ENCODE measurements at regions not wholly inside any gene's neighbourhood (a gene's known extent, or its start where the extent isn't known, plus 50 kb on each side); places are given as distances from the start of the nearest gene placed in this dataset.

- Mint-ChIP-seq H3K27me3 (ENCODE audit: low read depth) (peaks cover 46% of the 10 kb centered on the region), H3K4me1 (peaks cover 9 to 13% of the 10 kb centered on the region in 2 experiments; a peak in 3 of 4 replicates), H3K9me3 (peaks cover 14 to 17% of the 10 kb centered on the region in 2 experiments), H3K36me3 (ENCODE audit: insufficient read depth in 1 of 3, low read depth in 3 of 3) (peaks cover 0 to 4% (median 0%) of the 10 kb centered on the region in 3 experiments; a peak in 1 of 7 replicates), H3K27ac (no peak overlapping the region), H3K4me3 (no peak overlapping the region)
- H4K91ac ChIP-seq (ENCODE audit: insufficient read length, low read depth, low read length), result no peak overlapping the region
- H3K27me3 ChIP-seq (ENCODE audit: insufficient read depth, low read length), result no peaks in the 10 kb centered on the region
- no CpG with 5 or more reads among the region's 2 CpGs for WGBS (ENCODE audit: extremely low coverage, insufficient read length, low lambda C conversion rate)
- no peak overlapping the region for H2AFZ ChIP-seq (ENCODE audit: low read length)
- H3K4ac ChIP-seq (ENCODE audit: low read depth, low read length), result no peak overlapping the region
- H4K8ac ChIP-seq (replicated peaks; ENCODE audit: insufficient read length, low read depth, low read length), result no peak overlapping the region
- H3K9me3 ChIP-seq (ENCODE audit: control insufficient read depth, low read depth, low read length), result no peaks in the 10 kb centered on the region
- H3K79me2 ChIP-seq (ENCODE audit: insufficient read depth, low read length), result no peaks in the 10 kb centered on the region
- no peak overlapping the region for H3K27ac ChIP-seq (ENCODE audit: insufficient read length, low read depth, low read length)
- H2BK12ac ChIP-seq (ENCODE audit: insufficient read length, low read depth, low read length), result no peak overlapping the region
- H3K14ac ChIP-seq (ENCODE audit: insufficient read depth, low read length), result no peak overlapping the region
- H2BK120ac ChIP-seq (ENCODE audit: low read depth, low read length, poor library complexity, severe bottlenecking), result no peak overlapping the region
- H2BK5ac ChIP-seq (ENCODE audit: insufficient read length, low read length), result no peak overlapping the region
- no peak overlapping the region for H3K18ac ChIP-seq (ENCODE audit: insufficient read length, low read depth, low read length)
- TF ChIP-seq CTCF (conservative IDR thresholded peaks at IDR 0.05), result no peak
- H4K20me1 ChIP-seq (ENCODE audit: control insufficient read depth, insufficient read depth, insufficient read length), result no peaks in the 10 kb centered on the region
- H3K56ac ChIP-seq (ENCODE audit: insufficient read length, low read depth, low read length), result no peak overlapping the region
- H3K4me2 ChIP-seq (ENCODE audit: insufficient read depth, insufficient read length, low read length), result no peak overlapping the region
- no peak for DNase-seq
- no peak overlapping the region for H2AK5ac ChIP-seq (ENCODE audit: insufficient read length, low read length)
- H3K79me1 ChIP-seq (ENCODE audit: insufficient read depth, low read depth, low read length, poor library complexity, severe bottlenecking), result no peaks in the 10 kb centered on the region
- no peak overlapping the region for H4K5ac ChIP-seq (ENCODE audit: insufficient read length, low read depth, low read length)
- H2BK15ac ChIP-seq (ENCODE audit: low read depth, low read length), result no peak overlapping the region
- no peak overlapping the region for H2BK20ac ChIP-seq (ENCODE audit: low read depth, low read length, poor library complexity, severe bottlenecking)
- H3T11ph ChIP-seq (ENCODE audit: low read length), result no peak overlapping the region
- H3K23me2 ChIP-seq (ENCODE audit: insufficient read length, low read depth, low read length, poor library complexity, severe bottlenecking), result no peaks in the 10 kb centered on the region
- no peaks in the 10 kb centered on the region for H3K4me1 ChIP-seq (ENCODE audit: insufficient read depth, low read length)
- H3K23ac ChIP-seq (ENCODE audit: insufficient read length, low read depth, low read length), result no peak overlapping the region
- no peak overlapping the region for H3K9ac ChIP-seq (ENCODE audit: extremely low read depth, insufficient read length, low read length)
Measured at GRCh38 chr9:97752274-97752673, 55.1 kb upstream of the XPA start.
